ENCODE measurements at regions not wholly inside any gene's neighbourhood (a gene's known extent, or its start where the extent isn't known, plus 50 kb on each side); places are given as distances from the start of the nearest gene placed in this dataset.

GRCh38 chr6:137673603-137674002 is 179.4 kb upstream of the OLIG3 start:
- no peak for TF ChIP-seq CTCF (IDR thresholded peaks at IDR 0.05)
- no peak for TF ChIP-seq POLR2AphosphoS5 (IDR thresholded peaks at IDR 0.05)
- TF ChIP-seq POLR2A (IDR thresholded peaks at IDR 0.05), result no peak
- no peak for TF ChIP-seq EP300 (IDR thresholded peaks at IDR 0.05)

Data from gastroesophageal sphincter (tissue), 3 donors.